ENCODE measurements at regions not wholly inside any gene's neighbourhood (a gene's known extent, or its start where the extent isn't known, plus 50 kb on each side); places are given as distances from the start of the nearest gene placed in this dataset.

DNA sequence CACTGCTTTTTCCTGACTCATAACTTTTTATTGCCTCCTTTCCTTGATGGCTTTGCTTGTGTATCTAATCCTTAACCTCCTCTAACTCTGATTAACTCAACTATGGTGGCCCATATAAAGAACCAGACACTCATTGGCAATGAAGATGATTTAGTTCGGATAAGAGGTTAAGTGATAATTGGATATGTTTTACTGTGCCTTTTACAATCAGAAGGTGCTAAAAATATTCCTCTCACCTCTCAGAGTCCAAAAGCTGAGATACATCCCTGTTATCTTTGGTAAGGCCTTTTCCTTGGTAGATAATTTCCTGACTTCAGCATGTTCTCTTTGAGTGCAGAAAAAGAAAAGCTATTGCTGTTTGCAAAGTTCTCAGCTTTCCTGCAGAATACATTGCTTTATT is 367.7 kb downstream of the SLC16A7 start:
- TF ChIP-seq, protein P1, sequence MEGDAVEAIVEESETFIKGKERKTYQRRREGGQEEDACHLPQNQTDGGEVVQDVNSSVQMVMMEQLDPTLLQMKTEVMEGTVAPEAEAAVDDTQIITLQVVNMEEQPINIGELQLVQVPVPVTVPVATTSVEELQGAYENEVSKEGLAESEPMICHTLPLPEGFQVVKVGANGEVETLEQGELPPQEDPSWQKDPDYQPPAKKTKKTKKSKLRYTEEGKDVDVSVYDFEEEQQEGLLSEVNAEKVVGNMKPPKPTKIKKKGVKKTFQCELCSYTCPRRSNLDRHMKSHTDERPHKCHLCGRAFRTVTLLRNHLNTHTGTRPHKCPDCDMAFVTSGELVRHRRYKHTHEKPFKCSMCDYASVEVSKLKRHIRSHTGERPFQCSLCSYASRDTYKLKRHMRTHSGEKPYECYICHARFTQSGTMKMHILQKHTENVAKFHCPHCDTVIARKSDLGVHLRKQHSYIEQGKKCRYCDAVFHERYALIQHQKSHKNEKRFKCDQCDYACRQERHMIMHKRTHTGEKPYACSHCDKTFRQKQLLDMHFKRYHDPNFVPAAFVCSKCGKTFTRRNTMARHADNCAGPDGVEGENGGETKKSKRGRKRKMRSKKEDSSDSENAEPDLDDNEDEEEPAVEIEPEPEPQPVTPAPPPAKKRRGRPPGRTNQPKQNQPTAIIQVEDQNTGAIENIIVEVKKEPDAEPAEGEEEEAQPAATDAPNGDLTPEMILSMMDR (IDR thresholded peaks at IDR 0.05; ENCODE audit: low read depth, low read length, missing control alignments): no peak
- no peak overlapping the region for H3K4me3 ChIP-seq (replicated peaks; ENCODE audit: low read depth, low read length)
- DNase-seq (ENCODE audit: extremely low read depth, low read depth): no peak

DNA sequence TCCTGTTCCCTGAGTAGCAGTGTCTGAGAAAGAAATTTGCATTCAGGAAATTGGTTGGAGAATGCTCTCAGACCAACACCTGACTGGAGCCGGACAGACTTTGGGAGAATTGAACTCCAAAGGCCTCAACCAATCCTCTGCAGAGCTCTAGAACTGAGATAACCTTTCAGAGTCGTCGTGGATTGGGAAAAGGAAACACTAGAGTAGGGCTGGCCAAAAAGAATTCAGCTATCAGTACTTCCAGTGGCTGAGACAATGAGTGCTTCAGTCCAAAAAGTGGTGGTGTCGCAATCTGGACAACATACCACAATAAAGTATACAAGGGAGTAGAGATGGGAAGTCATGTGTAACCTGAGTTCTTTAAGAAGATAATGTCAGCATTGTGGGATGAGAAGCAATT is 377.1 kb downstream of the SLC16A7 start:
- no peak overlapping the region for H3K4me3 ChIP-seq (replicated peaks; ENCODE audit: low read depth, low read length)
- DNase-seq (ENCODE audit: extremely low read depth, low read depth): peak; percentile 73
- TF ChIP-seq, protein P1 (IDR thresholded peaks at IDR 0.05; ENCODE audit: low read depth, low read length, missing control alignments): no peak

DNA sequence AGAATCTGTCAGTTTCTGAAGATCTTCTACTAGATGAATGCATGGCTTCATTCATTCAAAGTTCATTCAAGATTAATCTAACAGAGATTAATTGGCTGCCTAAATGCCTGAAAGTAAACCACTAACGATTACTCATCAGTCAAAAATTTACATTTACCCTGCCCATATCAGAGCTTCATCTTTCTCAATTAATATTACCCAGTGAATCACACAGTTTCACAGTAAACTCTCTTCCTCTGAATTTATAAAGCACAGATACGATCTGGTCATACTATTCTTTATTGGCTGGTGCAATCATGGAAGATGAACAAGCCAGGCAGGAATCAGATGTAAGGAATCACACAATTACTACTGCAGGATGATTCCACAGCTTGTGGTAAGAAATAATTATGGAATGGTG is 377.7 kb downstream of the SLC16A7 start:
- peak overlapping the region; percentile 4; the same call in 1 of the 2 replicates for H3K4me3 ChIP-seq (replicated peaks; ENCODE audit: low read depth, low read length)
- DNase-seq (ENCODE audit: extremely low read depth, low read depth): peak; percentile 56

DNA sequence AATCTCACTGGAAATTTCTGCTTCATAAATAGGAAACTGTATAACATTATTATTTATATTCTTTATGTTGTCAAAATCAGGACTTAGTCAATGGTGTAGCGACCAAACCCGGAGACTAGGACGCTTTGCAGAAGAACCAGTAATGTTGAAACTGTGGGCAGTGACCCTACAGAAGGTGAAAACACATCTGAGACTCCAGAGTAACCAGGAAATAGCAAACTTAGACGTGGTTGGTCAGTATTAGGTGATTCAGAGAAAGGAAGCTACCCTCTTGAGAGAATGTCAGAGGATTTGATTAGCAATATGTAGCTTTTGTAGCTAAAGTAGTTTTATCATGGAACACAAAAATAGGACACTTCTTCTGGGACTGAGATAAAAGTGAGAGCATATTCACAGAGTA is 381.9 kb downstream of the SLC16A7 start:
- TF ChIP-seq, protein P1 (IDR thresholded peaks at IDR 0.05; ENCODE audit: low read depth, low read length, missing control alignments): no peak
- no peak overlapping the region for H3K4me3 ChIP-seq (replicated peaks; ENCODE audit: low read depth, low read length)
- DNase-seq (ENCODE audit: extremely low read depth, low read depth): no peak

More for the DNA sequence above, 377.7 kb downstream of the SLC16A7 start:
- TF ChIP-seq, protein P1 (IDR thresholded peaks at IDR 0.05; ENCODE audit: low read depth, low read length, missing control alignments): no peak

DNA sequence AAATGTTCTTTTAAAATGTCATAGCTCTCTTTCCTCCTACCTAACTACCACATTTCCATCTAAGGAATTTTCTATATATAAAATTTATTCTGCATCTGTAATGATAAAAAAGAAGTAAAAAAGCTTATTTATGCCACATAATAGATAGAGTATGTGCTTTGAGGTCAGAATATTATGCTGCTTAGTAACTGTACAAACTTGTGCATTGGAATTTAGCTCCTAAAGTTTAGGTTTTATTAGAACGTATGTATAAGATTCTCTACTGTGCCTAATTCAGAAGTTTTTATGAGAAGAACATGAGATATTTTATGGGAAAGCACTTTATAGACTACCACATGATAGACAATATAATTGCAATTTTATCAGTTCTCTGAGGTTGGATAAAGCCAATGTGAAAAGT is 384.6 kb downstream of the SLC16A7 start:
- no peak overlapping the region for H3K4me3 ChIP-seq (replicated peaks; ENCODE audit: low read depth, low read length)
- TF ChIP-seq, protein P1 (IDR thresholded peaks at IDR 0.05; ENCODE audit: low read depth, low read length, missing control alignments): no peak
- DNase-seq (ENCODE audit: extremely low read depth, low read depth): peak; percentile 4

DNA sequence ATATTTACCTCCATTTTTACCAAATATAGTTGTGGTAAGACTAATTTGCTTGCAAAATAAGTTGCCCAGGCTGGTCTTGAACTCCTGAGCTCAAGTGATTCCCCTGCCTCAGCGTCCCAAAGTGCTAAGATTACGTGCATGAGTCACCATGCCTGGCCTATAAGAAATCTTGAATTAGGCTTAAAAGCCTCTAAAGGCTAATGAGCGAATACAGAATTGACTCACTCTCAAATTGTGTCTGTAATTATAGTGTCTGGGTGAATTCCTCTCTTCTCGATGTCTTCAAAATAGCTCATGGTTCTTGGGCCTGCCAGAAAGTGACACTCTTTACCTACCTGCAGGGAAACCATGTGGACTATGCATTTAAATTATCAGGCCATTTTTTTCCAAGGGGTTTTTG is 403.5 kb downstream of the SLC16A7 start:
- TF ChIP-seq, protein P1 (IDR thresholded peaks at IDR 0.05; ENCODE audit: low read depth, low read length, missing control alignments): no peak
- no peak overlapping the region for H3K4me3 ChIP-seq (replicated peaks; ENCODE audit: low read depth, low read length)
- no peak for DNase-seq (ENCODE audit: extremely low read depth, low read depth)

DNA sequence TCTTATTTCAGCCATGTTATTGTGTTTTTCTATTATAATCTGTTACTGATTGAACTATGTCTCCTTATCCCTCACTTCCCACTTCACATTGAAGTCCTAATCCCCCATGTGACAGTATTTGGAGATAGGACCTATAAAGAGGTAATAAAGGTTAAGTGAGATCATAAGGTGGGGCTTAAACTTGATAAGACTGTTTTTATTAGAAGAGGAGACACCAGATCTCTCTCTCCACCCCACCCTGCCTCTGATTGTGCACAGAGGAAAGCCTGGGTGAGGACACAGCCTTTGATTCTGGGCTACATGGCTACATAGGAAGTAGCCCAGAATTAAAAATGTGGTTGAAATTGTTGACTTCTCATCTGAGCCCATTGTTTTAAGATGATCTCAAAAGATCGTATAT is 414.7 kb downstream of the SLC16A7 start:
- no peak for DNase-seq (ENCODE audit: extremely low read depth, low read depth)
- H3K4me3 ChIP-seq (replicated peaks; ENCODE audit: low read depth, low read length): no peak overlapping the region
- TF ChIP-seq, protein P1 (IDR thresholded peaks at IDR 0.05; ENCODE audit: low read depth, low read length, missing control alignments): no peak

All from HFF-Myc (cell line).